ENCODE measurements at regions not wholly inside any gene's neighbourhood (a gene's known extent, or its start where the extent isn't known, plus 50 kb on each side); places are given as distances from the start of the nearest gene placed in this dataset.

DNA sequence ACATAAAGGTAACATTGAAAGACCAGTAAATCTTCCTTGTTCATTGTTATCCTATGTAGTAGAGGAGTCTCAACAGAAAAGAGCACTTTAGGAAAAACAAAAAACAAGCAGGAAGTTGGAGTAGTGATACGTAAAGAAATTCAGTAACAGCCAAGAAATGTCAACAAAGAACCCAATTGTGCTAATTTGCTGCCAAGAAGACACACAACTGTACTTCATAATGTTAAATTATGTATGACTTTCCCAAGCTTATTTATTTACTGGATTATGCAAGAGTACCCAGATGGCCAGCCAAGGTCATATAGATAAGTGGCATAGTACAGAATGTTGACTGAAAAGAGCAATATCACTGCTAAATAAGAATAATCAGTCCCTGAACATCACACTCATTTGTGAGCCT is 264.7 kb upstream of the CCDC179 start:
- Histone ChIP-seq H4K20me1 (ENCODE audit: insufficient read depth, low read length) (no peaks in the 10 kb centered on the region), H3K9me3 (replicated peaks; ENCODE audit: insufficient read depth, low read length) (no peaks in the 10 kb centered on the region), H3K27ac (ENCODE audit: low read length) (no peak overlapping the region), H3K79me2 (ENCODE audit: low read length) (no peaks in the 10 kb centered on the region), H3K4me2 (ENCODE audit: low read depth, low read length) (no peak overlapping the region), H3K9ac (ENCODE audit: low read length) (no peak overlapping the region), H3F3A (ENCODE audit: insufficient read depth, low read length) (no peaks in the 10 kb centered on the region), H3K9me2 (replicated peaks; ENCODE audit: insufficient read depth, low read length) (no peaks in the 10 kb centered on the region), H3K4me3 (ENCODE audit: low read length) (no peak overlapping the region), H3K27me3 (replicated peaks; ENCODE audit: insufficient read depth, low read length) (no peaks in the 10 kb centered on the region), H2AFZ (ENCODE audit: low read length) (no peak overlapping the region), H3K36me3 (replicated peaks; ENCODE audit: insufficient read depth, low read length) (no peaks in the 10 kb centered on the region), H3K4me1 (ENCODE audit: low read length) (no peaks in the 10 kb centered on the region)
- TF ChIP-seq EZH2phosphoT487 (IDR thresholded peaks at IDR 0.05; ENCODE audit: low read length) (no peak), EZH2 (optimal IDR thresholded peaks at IDR 0.05; ENCODE audit: low read depth, low read length) (no peak)
- TF ChIP-seq, protein P1, sequence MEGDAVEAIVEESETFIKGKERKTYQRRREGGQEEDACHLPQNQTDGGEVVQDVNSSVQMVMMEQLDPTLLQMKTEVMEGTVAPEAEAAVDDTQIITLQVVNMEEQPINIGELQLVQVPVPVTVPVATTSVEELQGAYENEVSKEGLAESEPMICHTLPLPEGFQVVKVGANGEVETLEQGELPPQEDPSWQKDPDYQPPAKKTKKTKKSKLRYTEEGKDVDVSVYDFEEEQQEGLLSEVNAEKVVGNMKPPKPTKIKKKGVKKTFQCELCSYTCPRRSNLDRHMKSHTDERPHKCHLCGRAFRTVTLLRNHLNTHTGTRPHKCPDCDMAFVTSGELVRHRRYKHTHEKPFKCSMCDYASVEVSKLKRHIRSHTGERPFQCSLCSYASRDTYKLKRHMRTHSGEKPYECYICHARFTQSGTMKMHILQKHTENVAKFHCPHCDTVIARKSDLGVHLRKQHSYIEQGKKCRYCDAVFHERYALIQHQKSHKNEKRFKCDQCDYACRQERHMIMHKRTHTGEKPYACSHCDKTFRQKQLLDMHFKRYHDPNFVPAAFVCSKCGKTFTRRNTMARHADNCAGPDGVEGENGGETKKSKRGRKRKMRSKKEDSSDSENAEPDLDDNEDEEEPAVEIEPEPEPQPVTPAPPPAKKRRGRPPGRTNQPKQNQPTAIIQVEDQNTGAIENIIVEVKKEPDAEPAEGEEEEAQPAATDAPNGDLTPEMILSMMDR (IDR thresholded peaks at IDR 0.05; ENCODE audit: low read length): no peak
- DNase-seq: no peak

DNA sequence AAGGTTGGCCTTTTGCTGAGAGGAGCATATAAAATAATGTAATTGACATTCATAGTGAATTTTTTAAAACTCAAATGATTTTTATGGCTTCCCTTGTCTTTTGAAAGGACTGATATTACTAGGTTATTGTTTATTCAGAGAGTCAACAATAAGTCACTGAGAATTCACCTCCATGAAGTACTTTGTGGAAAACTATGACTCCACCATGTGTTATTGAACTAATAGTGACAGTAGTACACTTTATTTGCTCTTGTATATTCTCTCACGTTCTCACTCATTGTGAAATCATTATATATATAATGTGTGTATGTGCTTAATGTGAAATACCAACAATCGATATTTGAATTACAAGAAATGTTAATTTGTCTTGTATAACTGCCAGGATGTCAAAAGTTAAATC is 267.4 kb upstream of the CCDC179 start:
- Histone ChIP-seq H3K9me2 (replicated peaks; ENCODE audit: insufficient read depth, low read length) (no peaks in the 10 kb centered on the region), H3K4me3 (ENCODE audit: low read length) (no peak overlapping the region), H3K27me3 (replicated peaks; ENCODE audit: insufficient read depth, low read length) (no peaks in the 10 kb centered on the region), H4K20me1 (ENCODE audit: insufficient read depth, low read length) (no peaks in the 10 kb centered on the region), H3F3A (ENCODE audit: insufficient read depth, low read length) (no peaks in the 10 kb centered on the region), H3K9ac (ENCODE audit: low read length) (no peak overlapping the region), H2AFZ (ENCODE audit: low read length) (no peak overlapping the region), H3K36me3 (replicated peaks; ENCODE audit: insufficient read depth, low read length) (no peaks in the 10 kb centered on the region), H3K79me2 (ENCODE audit: low read length) (no peaks in the 10 kb centered on the region), H3K4me1 (ENCODE audit: low read length) (no peaks in the 10 kb centered on the region), H3K9me3 (replicated peaks; ENCODE audit: insufficient read depth, low read length) (no peaks in the 10 kb centered on the region), H3K27ac (ENCODE audit: low read length) (no peak overlapping the region), H3K4me2 (ENCODE audit: low read depth, low read length) (no peak overlapping the region)
- TF ChIP-seq EZH2 (optimal IDR thresholded peaks at IDR 0.05; ENCODE audit: low read depth, low read length): no peak
- TF ChIP-seq EZH2phosphoT487 (IDR thresholded peaks at IDR 0.05; ENCODE audit: low read length): no peak
- TF ChIP-seq, protein P1 (IDR thresholded peaks at IDR 0.05; ENCODE audit: low read length): no peak
- no peak for DNase-seq

DNA sequence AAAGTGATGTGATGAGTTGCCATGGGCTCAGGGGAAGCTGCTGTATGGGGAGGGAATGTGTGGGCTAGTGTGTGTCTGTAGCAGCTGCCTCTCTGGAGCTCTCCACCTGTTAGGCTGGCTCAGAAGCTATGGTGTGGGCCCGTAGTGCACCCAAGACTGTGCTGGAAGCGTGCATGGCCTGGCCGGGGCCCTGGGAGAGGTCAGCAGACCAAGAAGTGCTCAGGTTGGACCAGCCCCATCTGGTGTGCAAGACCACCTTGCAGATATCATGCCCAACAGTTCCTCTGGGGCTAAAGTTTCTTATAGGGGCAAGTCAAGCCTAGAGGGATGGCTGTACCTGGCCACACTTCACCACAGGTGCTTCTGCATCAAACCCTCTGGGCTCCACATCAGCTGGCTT is 274.4 kb upstream of the CCDC179 start:
- H3F3A ChIP-seq (ENCODE audit: insufficient read depth, low read length): no peaks in the 10 kb centered on the region

More for the DNA sequence above, 274.4 kb upstream of the CCDC179 start:
- Histone ChIP-seq H3K36me3 (replicated peaks; ENCODE audit: insufficient read depth, low read length) (no peaks in the 10 kb centered on the region), H3K9ac (ENCODE audit: low read length) (no peak overlapping the region), H3K9me2 (replicated peaks; ENCODE audit: insufficient read depth, low read length) (no peaks in the 10 kb centered on the region), H3K27ac (ENCODE audit: low read length) (no peak overlapping the region), H3K4me1 (ENCODE audit: low read length) (no peaks in the 10 kb centered on the region), H3K9me3 (replicated peaks; ENCODE audit: insufficient read depth, low read length) (no peaks in the 10 kb centered on the region), H3K4me2 (ENCODE audit: low read depth, low read length) (no peak overlapping the region), H2AFZ (ENCODE audit: low read length) (no peak overlapping the region), H4K20me1 (ENCODE audit: insufficient read depth, low read length) (no peaks in the 10 kb centered on the region), H3K4me3 (ENCODE audit: low read length) (no peak overlapping the region), H3K27me3 (replicated peaks; ENCODE audit: insufficient read depth, low read length) (no peaks in the 10 kb centered on the region), H3K79me2 (ENCODE audit: low read length) (no peaks in the 10 kb centered on the region)
- TF ChIP-seq EZH2phosphoT487 (IDR thresholded peaks at IDR 0.05; ENCODE audit: low read length): no peak
- no peak for TF ChIP-seq EZH2 (optimal IDR thresholded peaks at IDR 0.05; ENCODE audit: low read depth, low read length)
- TF ChIP-seq, protein P1 (IDR thresholded peaks at IDR 0.05; ENCODE audit: low read length): no peak
- no peak for DNase-seq

Data from MM.1S (cell line).